Gastrocnemius medialis (tissue), 4 donors: ENCODE measurements at regions not wholly inside any gene's neighbourhood (a gene's known extent, or its start where the extent isn't known, plus 50 kb on each side); places are given as distances from the start of the nearest gene placed in this dataset.

Source experiments
- CTCF ChIP-seq, 5 experiments: fragments of 450-650 bp in 3 of 5; fragments of 200-600 bp in 2 of 5; sonication (generic) in 2 of 5; IDR thresholded peaks in 4 of 5; conservative IDR thresholded peaks in 1 of 5; 1 replicate in 4 of 5; 2 replicates in 1 of 5; pipeline ENCODE4 v1.5.1; 2016 to 2019; ENCODE audit warnings: antibody characterized with exemption in 5 of 5, mild to moderate bottlenecking in 3 of 5, moderate library complexity in 3 of 5
- POLR2A ChIP-seq, 2 donors: fragments of 450-650 bp; IDR thresholded peaks; one replicate each; pipeline ENCODE4 v1.6.1; 2017; ENCODE audit warnings: antibody characterized with exemption in 2 of 2, mild to moderate bottlenecking in 2 of 2, moderate library complexity in 2 of 2

DNA sequence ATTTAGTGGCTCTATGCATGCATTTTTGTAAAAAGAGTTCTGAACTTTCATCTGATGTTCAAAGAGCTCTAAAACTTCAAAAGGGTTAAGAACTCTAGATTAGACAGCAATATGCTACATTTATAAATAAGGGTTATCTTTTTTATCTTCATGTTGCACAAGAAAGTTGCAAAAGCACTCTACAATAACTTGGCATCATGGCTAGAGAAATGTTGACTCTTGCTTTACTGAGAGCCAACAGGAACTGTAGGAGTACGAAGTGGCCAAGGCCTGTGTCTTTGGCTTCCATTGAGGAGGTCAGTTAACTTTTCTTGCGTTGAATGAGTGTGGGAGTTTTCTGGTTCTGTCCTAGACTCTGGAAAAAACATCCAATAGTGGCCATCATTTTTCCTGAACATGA is 516.9 kb downstream of the TFAP2B start:
- TF ChIP-seq POLR2A (IDR thresholded peaks at IDR 0.05) (no peak), CTCF (IDR thresholded peaks at IDR 0.05 in 4 of 5, conservative IDR thresholded peaks at IDR 0.05 in 1 of 5) (no peak)
